VCaP (cell line): ENCODE measurements at regions not wholly inside any gene's neighbourhood (a gene's known extent, or its start where the extent isn't known, plus 50 kb on each side); places are given as distances from the start of the nearest gene placed in this dataset.

Experiments
- H3K27ac ChIP-seq: fragments of 450-650 bp; 2 replicates; pipeline ENCODE4 v1.5.1; 2017
- TF ChIP-seq, protein P1 (sequence below): fragments of 450-650 bp; conservative IDR thresholded peaks from 2 replicates; pipeline ENCODE4 v1.5.1; 2017; ENCODE audit warnings: mild to moderate bottlenecking, moderate library complexity

DNA sequence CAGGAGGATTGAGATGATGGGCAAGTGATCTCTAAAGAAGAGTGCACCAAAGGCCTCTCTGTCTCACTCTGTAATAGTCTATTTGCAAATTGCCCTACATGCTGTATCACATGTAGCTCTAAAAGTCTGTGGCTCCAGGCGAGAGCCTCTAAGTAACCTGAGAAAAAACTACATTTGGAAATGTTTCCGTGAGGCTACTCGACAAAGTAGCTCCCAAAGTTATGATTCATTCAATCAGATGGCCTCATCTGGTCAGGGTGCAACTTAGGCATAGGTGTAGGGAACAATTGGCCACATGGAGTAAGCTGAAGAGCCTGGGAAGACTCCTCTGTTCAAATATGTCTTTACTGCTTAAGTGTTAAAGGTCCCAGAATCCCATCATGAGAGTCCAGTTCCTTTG lies 155.4 kb upstream of the PLEKHG7 start:
- no peak overlapping the region for H3K27ac ChIP-seq
- TF ChIP-seq, protein P1, sequence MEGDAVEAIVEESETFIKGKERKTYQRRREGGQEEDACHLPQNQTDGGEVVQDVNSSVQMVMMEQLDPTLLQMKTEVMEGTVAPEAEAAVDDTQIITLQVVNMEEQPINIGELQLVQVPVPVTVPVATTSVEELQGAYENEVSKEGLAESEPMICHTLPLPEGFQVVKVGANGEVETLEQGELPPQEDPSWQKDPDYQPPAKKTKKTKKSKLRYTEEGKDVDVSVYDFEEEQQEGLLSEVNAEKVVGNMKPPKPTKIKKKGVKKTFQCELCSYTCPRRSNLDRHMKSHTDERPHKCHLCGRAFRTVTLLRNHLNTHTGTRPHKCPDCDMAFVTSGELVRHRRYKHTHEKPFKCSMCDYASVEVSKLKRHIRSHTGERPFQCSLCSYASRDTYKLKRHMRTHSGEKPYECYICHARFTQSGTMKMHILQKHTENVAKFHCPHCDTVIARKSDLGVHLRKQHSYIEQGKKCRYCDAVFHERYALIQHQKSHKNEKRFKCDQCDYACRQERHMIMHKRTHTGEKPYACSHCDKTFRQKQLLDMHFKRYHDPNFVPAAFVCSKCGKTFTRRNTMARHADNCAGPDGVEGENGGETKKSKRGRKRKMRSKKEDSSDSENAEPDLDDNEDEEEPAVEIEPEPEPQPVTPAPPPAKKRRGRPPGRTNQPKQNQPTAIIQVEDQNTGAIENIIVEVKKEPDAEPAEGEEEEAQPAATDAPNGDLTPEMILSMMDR, result no peak

DNA sequence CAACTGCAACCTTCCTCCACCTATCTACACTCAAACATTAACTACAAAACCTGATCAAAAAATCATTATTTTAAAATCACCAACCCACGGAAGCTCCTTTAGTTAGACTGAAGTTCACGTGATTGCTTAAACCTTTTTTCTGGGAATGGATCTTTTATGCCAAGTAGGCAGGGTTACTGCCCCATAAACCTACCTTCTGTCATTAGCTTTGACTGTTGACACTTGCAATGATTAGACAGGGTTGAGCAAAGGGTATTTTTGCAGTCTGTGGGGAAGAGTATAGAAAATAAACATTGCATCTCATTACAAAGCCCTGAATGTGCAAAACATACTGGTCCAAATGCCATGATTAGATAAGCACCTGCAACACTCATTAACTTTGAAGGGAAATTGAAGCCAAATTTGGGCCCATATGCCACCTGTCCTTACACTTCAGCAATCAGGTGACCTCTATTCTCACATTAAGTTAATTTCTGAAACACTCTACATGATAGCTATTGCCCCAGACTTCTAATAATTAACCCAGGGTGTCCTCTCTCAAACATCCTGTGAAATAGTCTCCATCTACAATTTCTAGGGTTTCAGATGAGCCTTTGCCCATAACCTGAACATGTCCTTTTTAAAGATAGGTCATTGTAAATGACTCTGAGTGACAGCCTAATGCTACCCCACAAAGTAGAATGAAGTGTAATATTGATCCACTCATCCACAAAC lies 156.0 kb upstream of the PLEKHG7 start:
- TF ChIP-seq, protein P1, result no peak
- no peak overlapping the region for H3K27ac ChIP-seq

DNA sequence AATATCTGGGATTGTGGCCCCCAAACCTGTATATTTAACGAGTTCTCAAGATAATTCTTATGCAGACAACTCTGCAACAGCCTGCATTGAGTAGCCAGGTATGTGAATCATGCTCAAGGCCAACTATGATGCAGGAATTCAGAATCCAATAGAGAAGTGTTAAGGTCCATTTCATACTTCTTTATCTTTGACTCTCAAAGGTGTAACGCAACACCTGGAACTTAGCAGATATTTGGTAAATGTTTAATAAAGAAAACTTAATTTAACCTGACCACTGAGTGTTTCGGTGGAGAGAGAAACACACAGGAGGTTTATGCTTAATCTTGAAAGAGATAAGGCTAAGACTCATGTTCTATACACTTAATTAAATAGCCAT lies 156.5 kb upstream of the PLEKHG7 start:
- TF ChIP-seq, protein P1, result no peak
- no peak overlapping the region for H3K27ac ChIP-seq

DNA sequence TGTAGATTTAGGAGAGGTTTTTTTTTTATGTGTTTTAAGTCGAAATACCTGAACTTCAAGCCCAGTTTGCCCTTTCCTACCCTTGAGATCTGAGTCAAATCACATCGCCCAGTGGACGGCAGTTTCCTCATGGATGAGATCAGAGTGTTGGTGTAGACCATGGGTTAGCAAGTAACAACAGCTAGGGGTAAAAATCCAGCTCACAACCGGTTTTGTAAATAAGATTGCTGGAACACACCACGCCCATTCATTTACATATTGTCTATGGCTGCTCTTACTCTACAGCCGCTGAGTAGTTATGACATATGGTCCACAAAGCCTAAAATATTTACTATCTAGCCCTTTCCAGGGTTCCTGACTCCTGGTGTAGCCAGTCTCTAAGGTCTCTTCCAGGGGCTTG lies 158.5 kb upstream of the PLEKHG7 start:
- TF ChIP-seq, protein P1, result no peak
- H3K27ac ChIP-seq, result peak overlapping the region; percentile 81

DNA sequence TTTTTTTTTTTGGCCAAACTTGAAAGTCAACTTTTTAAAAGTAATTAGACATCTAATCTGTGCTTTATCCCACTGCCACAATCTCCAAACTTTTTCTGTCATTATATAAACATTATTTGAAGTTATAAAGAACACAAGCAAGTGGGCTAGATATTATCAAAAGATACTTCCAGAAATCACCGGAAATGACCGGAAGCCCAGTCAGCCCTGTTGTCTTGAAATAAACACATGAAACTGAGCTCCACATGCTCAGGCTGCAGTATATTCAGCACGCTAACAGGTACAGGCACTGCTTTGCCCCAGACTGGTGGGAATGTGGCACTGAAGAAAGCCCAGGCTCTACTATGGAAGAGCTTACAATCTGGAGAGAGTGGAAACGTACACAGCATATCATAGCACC lies 158.9 kb upstream of the PLEKHG7 start:
- H3K27ac ChIP-seq, result peak overlapping the region; percentile 81
- TF ChIP-seq, protein P1, result no peak

DNA sequence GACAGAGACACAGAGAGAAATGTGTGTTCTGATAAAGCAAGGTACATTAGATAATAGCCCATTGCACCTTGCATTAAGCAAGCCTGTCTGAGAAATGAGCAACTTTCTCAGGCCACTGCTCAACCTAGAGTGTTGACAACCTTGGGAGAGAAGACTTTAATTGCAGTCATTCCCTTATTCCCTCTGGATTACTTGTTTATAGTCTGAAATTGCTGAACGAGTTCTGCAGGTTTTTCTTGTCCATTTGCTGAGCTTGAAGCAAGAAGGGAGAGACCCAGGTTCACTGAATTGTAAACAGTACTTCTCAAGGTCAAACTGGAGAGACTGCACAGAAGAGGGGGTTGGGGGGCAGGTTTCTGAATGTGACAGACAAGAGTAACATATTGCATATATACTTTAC lies 159.4 kb upstream of the PLEKHG7 start:
- H3K27ac ChIP-seq, result peak overlapping the region; percentile 81
- TF ChIP-seq, protein P1, result no peak

DNA sequence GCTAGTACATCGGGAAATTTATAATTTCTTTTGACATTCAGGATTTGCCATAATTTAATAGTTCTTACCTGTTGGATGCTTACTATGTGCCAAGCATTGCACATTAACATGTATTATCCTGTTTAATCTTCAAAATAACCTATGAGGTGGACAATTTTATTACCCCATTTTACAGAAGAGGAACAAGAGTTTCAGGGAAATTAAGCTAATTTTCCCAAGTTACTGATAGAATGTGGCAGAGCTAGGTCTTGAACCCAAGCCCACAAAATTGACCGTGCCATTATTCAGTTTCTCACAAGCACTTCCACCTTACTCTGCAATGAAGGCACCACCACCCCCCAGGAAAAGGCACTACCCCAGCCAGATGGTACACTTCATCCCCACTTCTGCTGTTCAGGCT lies 161.1 kb upstream of the PLEKHG7 start:
- TF ChIP-seq, protein P1, result no peak

More for the DNA sequence above, 161.1 kb upstream of the PLEKHG7 start:
- H3K27ac ChIP-seq, result no peak overlapping the region
